ENCODE measurements at regions not wholly inside any gene's neighbourhood (a gene's known extent, or its start where the extent isn't known, plus 50 kb on each side); places are given as distances from the start of the nearest gene placed in this dataset.

- DNase-seq (ENCODE audit: low read depth, low spot score) = no peak
- TF ChIP-seq POLR2AphosphoS5 (IDR thresholded peaks at IDR 0.05; ENCODE audit: borderline replicate concordance, low read depth, low read length) (no peak), EZH2 (IDR thresholded peaks at IDR 0.05) (no peak), FOXP2 (optimal IDR thresholded peaks at IDR 0.05; ENCODE audit: control extremely low read depth, extremely low read length, insufficient read depth) (no peak)
- no peaks in the 10 kb centered on the region for H3K9me3 ChIP-seq (ENCODE audit: low read depth, low read length)
- no peak overlapping the region for H3K9ac ChIP-seq (ENCODE audit: insufficient read length)
- H3K36me3 ChIP-seq (ENCODE audit: insufficient read depth, low read length) = no peaks in the 10 kb centered on the region
- no peak overlapping the region for H3K27ac ChIP-seq
- no peak overlapping the region for H3K4me3 ChIP-seq
Measured at GRCh38 chr2:64317707-64318475, 136.1 kb upstream of the LGALSL start.

- no peak overlapping the region for H3K27ac ChIP-seq
- TF ChIP-seq EZH2 (IDR thresholded peaks at IDR 0.05) (no peak), FOXP2 (optimal IDR thresholded peaks at IDR 0.05; ENCODE audit: control extremely low read depth, extremely low read length, insufficient read depth) (no peak), POLR2AphosphoS5 (IDR thresholded peaks at IDR 0.05; ENCODE audit: borderline replicate concordance, low read depth, low read length) (no peak)
- no peak for DNase-seq (ENCODE audit: low read depth, low spot score)
Measured at GRCh38 chr2:64318476-64318748, 135.6 kb upstream of the LGALSL start.

GRCh38 chr2:64319896-64320295 is 134.1 kb upstream of the LGALSL start:
- H3K9me3 ChIP-seq (ENCODE audit: low read depth, low read length) = no peaks in the 10 kb centered on the region
- H3K4me3 ChIP-seq = no peak overlapping the region
- H3K36me3 ChIP-seq (ENCODE audit: insufficient read depth, low read length) = no peaks in the 10 kb centered on the region
- H3K27ac ChIP-seq = no peak overlapping the region
- TF ChIP-seq POLR2AphosphoS5 (IDR thresholded peaks at IDR 0.05; ENCODE audit: borderline replicate concordance, low read depth, low read length) = no peak
- no peak for TF ChIP-seq FOXP2 (optimal IDR thresholded peaks at IDR 0.05; ENCODE audit: control extremely low read depth, extremely low read length, insufficient read depth)
- no peak for TF ChIP-seq EZH2 (IDR thresholded peaks at IDR 0.05)
- DNase-seq (ENCODE audit: low read depth, low spot score) = no peak
- no peak overlapping the region for H3K9ac ChIP-seq (ENCODE audit: insufficient read length)

More at GRCh38 chr2:64318476-64318748, 135.6 kb upstream of the LGALSL start:
- Histone ChIP-seq H3K36me3 (ENCODE audit: insufficient read depth, low read length) (no peaks in the 10 kb centered on the region), H3K9ac (ENCODE audit: insufficient read length) (no peak overlapping the region), H3K9me3 (ENCODE audit: low read depth, low read length) (no peaks in the 10 kb centered on the region), H3K4me3 (no peak overlapping the region)

- Histone ChIP-seq H3K9me3 (ENCODE audit: low read depth, low read length) (no peaks in the 10 kb centered on the region), H3K27ac (no peak overlapping the region), H3K4me3 (no peak overlapping the region), H3K36me3 (ENCODE audit: insufficient read depth, low read length) (no peaks in the 10 kb centered on the region), H3K9ac (ENCODE audit: insufficient read length) (no peak overlapping the region)
- TF ChIP-seq EZH2 (IDR thresholded peaks at IDR 0.05) (no peak), POLR2AphosphoS5 (IDR thresholded peaks at IDR 0.05; ENCODE audit: borderline replicate concordance, low read depth, low read length) (no peak), FOXP2 (optimal IDR thresholded peaks at IDR 0.05; ENCODE audit: control extremely low read depth, extremely low read length, insufficient read depth) (no peak)
- no peak for DNase-seq (ENCODE audit: low read depth, low spot score)
Measured at GRCh38 chr2:64322433-64322832, 131.5 kb upstream of the LGALSL start.

GRCh38 chr2:64323197-64323596 is 130.8 kb upstream of the LGALSL start:
- no peak overlapping the region for H3K27ac ChIP-seq
- no peaks in the 10 kb centered on the region for H3K9me3 ChIP-seq (ENCODE audit: low read depth, low read length)
- no peak overlapping the region for H3K4me3 ChIP-seq
- no peaks in the 10 kb centered on the region for H3K36me3 ChIP-seq (ENCODE audit: insufficient read depth, low read length)
- H3K9ac ChIP-seq (ENCODE audit: insufficient read length) = no peak overlapping the region
- DNase-seq (ENCODE audit: low read depth, low spot score) = no peak
- TF ChIP-seq EZH2 (IDR thresholded peaks at IDR 0.05) (no peak), POLR2AphosphoS5 (IDR thresholded peaks at IDR 0.05; ENCODE audit: borderline replicate concordance, low read depth, low read length) (no peak), FOXP2 (optimal IDR thresholded peaks at IDR 0.05; ENCODE audit: control extremely low read depth, extremely low read length, insufficient read depth) (no peak)

GRCh38 chr2:64324746-64325410 is 129.1 kb upstream of the LGALSL start:
- Histone ChIP-seq H3K27ac (no peak overlapping the region), H3K9ac (ENCODE audit: insufficient read length) (no peak overlapping the region), H3K9me3 (ENCODE audit: low read depth, low read length) (no peaks in the 10 kb centered on the region), H3K4me3 (no peak overlapping the region), H3K36me3 (ENCODE audit: insufficient read depth, low read length) (no peaks in the 10 kb centered on the region)
- DNase-seq (ENCODE audit: low read depth, low spot score) = no peak
- no peak for TF ChIP-seq POLR2AphosphoS5 (IDR thresholded peaks at IDR 0.05; ENCODE audit: borderline replicate concordance, low read depth, low read length)
- TF ChIP-seq EZH2 (IDR thresholded peaks at IDR 0.05) = no peak
- no peak for TF ChIP-seq FOXP2 (optimal IDR thresholded peaks at IDR 0.05; ENCODE audit: control extremely low read depth, extremely low read length, insufficient read depth)

- DNase-seq (ENCODE audit: low read depth, low spot score) = no peak
- Histone ChIP-seq H3K9ac (ENCODE audit: insufficient read length) (no peak overlapping the region), H3K4me3 (no peak overlapping the region), H3K27ac (no peak overlapping the region), H3K36me3 (ENCODE audit: insufficient read depth, low read length) (no peaks in the 10 kb centered on the region), H3K9me3 (ENCODE audit: low read depth, low read length) (no peaks in the 10 kb centered on the region)
- TF ChIP-seq FOXP2 (optimal IDR thresholded peaks at IDR 0.05; ENCODE audit: control extremely low read depth, extremely low read length, insufficient read depth) (no peak), EZH2 (IDR thresholded peaks at IDR 0.05) (no peak), POLR2AphosphoS5 (IDR thresholded peaks at IDR 0.05; ENCODE audit: borderline replicate concordance, low read depth, low read length) (no peak)
Measured at GRCh38 chr2:64325477-64325851, 128.5 kb upstream of the LGALSL start.

- H3K9ac ChIP-seq (ENCODE audit: insufficient read length) = no peak overlapping the region
- no peak overlapping the region for H3K27ac ChIP-seq
- H3K9me3 ChIP-seq (ENCODE audit: low read depth, low read length) = no peaks in the 10 kb centered on the region
- no peaks in the 10 kb centered on the region for H3K36me3 ChIP-seq (ENCODE audit: insufficient read depth, low read length)
- H3K4me3 ChIP-seq = no peak overlapping the region
- TF ChIP-seq EZH2 (IDR thresholded peaks at IDR 0.05) (no peak), POLR2AphosphoS5 (IDR thresholded peaks at IDR 0.05; ENCODE audit: borderline replicate concordance, low read depth, low read length) (no peak), FOXP2 (optimal IDR thresholded peaks at IDR 0.05; ENCODE audit: control extremely low read depth, extremely low read length, insufficient read depth) (no peak)
- no peak for DNase-seq (ENCODE audit: low read depth, low spot score)
Measured at GRCh38 chr2:64325852-64326577, 127.9 kb upstream of the LGALSL start.
